ENCODE measurements at regions not wholly inside any gene's neighbourhood (a gene's known extent, or its start where the extent isn't known, plus 50 kb on each side); places are given as distances from the start of the nearest gene placed in this dataset.

GRCh38 chr14:26896447-26896846, 298.6 kb upstream of the NOVA1 start:
- TF ChIP-seq POLR2A (IDR thresholded peaks at IDR 0.05): no peak
- TF ChIP-seq, protein P1, sequence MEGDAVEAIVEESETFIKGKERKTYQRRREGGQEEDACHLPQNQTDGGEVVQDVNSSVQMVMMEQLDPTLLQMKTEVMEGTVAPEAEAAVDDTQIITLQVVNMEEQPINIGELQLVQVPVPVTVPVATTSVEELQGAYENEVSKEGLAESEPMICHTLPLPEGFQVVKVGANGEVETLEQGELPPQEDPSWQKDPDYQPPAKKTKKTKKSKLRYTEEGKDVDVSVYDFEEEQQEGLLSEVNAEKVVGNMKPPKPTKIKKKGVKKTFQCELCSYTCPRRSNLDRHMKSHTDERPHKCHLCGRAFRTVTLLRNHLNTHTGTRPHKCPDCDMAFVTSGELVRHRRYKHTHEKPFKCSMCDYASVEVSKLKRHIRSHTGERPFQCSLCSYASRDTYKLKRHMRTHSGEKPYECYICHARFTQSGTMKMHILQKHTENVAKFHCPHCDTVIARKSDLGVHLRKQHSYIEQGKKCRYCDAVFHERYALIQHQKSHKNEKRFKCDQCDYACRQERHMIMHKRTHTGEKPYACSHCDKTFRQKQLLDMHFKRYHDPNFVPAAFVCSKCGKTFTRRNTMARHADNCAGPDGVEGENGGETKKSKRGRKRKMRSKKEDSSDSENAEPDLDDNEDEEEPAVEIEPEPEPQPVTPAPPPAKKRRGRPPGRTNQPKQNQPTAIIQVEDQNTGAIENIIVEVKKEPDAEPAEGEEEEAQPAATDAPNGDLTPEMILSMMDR (IDR thresholded peaks at IDR 0.05): no peak
